OCI-LY7 (cell line): ENCODE measurements at regions not wholly inside any gene's neighbourhood (a gene's known extent, or its start where the extent isn't known, plus 50 kb on each side); places are given as distances from the start of the nearest gene placed in this dataset.

Experiments used
- BruUV-seq: library from RNA; stranded (reverse); fragments of 400-500 nt; replicated peaks from 2 replicates; lab custom pipeline; 2021; lab: Mats Ljungman, UMichigan
- CTCF ChIA-PET: fragments of 300-600 bp; sonication (Branson Sonifier 250); formaldehyde crosslinking; loops from one replicate; lab custom pipeline; 2022; ENCODE audit warnings: antibody characterized with exemption; ENCODE audit not compliant: unreplicated experiment; lab: Charles Lee
- POLR2A ChIA-PET: fragments of 300-600 bp; sonication (Branson Sonifier 250); formaldehyde crosslinking; loops from one replicate; lab custom pipeline; 2022; ENCODE audit warnings: antibody characterized with exemption; lab: Charles Lee
- DNase-seq: peaks from one replicate; pipeline ENCODE4 v3.0.0-alpha.2; 2015; ENCODE audit warnings: low spot score
- H2AFZ ChIP-seq: fragments of 200-600 bp; sonication (generic), shearing (Covaris generic); 2 replicates; pipeline ENCODE4 v1.6.1; 2014; ENCODE audit warnings: mild to moderate bottlenecking, antibody characterized with exemption, low read length, moderate library complexity
- H3K27ac ChIP-seq: fragments of 200-600 bp; sonication (generic); 2 replicates; pipeline ENCODE4 v1.5.1; 2014; ENCODE audit warnings: mixed run types, low read depth, mild to moderate bottlenecking, moderate library complexity, low read length, inconsistent platforms; ENCODE audit not compliant: poor library complexity, severe bottlenecking
- H3K36me3 ChIP-seq: fragments of 200-600 bp; sonication (generic); 2 replicates; pipeline ENCODE4 v1.6.1; 2014; ENCODE audit warnings: mild to moderate bottlenecking, antibody characterized with exemption, low read length, moderate library complexity, mixed read lengths; ENCODE audit not compliant: insufficient read depth
- H3K4me1 ChIP-seq: fragments of 200-600 bp; sonication (generic); 2 replicates; pipeline ENCODE4 v1.5.1; 2014; ENCODE audit warnings: mild to moderate bottlenecking, low read length; ENCODE audit not compliant: insufficient read depth, poor library complexity, severe bottlenecking
- H3K4me2 ChIP-seq: fragments of 200-600 bp; sonication (generic); 2 replicates; pipeline ENCODE4 v1.6.1; 2014; ENCODE audit warnings: mild to moderate bottlenecking, low read length
- H3K4me3 ChIP-seq: fragments of 200-600 bp; sonication (generic); 2 replicates; pipeline ENCODE4 v1.5.1; 2014; ENCODE audit warnings: mild to moderate bottlenecking, low read depth, low read length; ENCODE audit not compliant: poor library complexity, severe bottlenecking
- H3K79me2 ChIP-seq: fragments of 200-600 bp; sonication (generic); 2 replicates; pipeline ENCODE4 v1.6.1; 2016; ENCODE audit warnings: low read depth, mild to moderate bottlenecking, low read length, moderate library complexity, mixed read lengths; ENCODE audit not compliant: insufficient read depth
- H3K9me2 ChIP-seq: fragments of 200-600 bp; sonication (generic); 2 replicates; pipeline ENCODE4 v1.6.1; 2016; ENCODE audit warnings: mild to moderate bottlenecking, low read length, mixed read lengths; ENCODE audit not compliant: insufficient read depth
- H3K9me3 ChIP-seq: fragments of 200-600 bp; sonication (generic); 2 replicates; pipeline ENCODE4 v1.6.1; 2014; ENCODE audit warnings: mild to moderate bottlenecking, mixed run types, low read length, mixed read lengths
- H4K20me1 ChIP-seq: fragments of 200-600 bp; sonication (generic); 2 replicates; pipeline ENCODE4 v1.6.1; 2014; ENCODE audit warnings: mild to moderate bottlenecking, antibody characterized with exemption, low read length, moderate library complexity, mixed read lengths; ENCODE audit not compliant: insufficient read depth
- EZH2phosphoT487 ChIP-seq: fragments of 200-600 bp; sonication (generic); IDR thresholded peaks from 2 replicates; pipeline ENCODE4 v1.6.1; 2018; ENCODE audit warnings: low read depth, borderline replicate concordance, mild to moderate bottlenecking, mixed run types, antibody characterized with exemption, low read length, moderate library complexity, mixed read lengths
- intact Hi-C: fragments of 100-400 bp; cut with micrococcal nuclease; formaldehyde crosslinking; loops from one replicate; pipeline ENCODE4 v1.10.0; 2022; ENCODE audit not compliant: unreplicated experiment
- TF ChIP-seq, protein P1 (sequence below): fragments of 200-600 bp; sonication (generic); conservative IDR thresholded peaks from 2 replicates; pipeline ENCODE4 v1.5.1; 2014; ENCODE audit warnings: mild to moderate bottlenecking, antibody characterized with exemption, low read length, moderate library complexity, mixed read lengths

- Histone ChIP-seq H3K4me1 (no peaks in the 10 kb centered on the region), H2AFZ (no peak overlapping the region), H3K4me2 (no peak overlapping the region), H3K36me3 (no peaks in the 10 kb centered on the region), H3K4me3 (no peak overlapping the region), H3K79me2 (no peaks in the 10 kb centered on the region), H4K20me1 (no peaks in the 10 kb centered on the region), H3K9me3 (no peaks in the 10 kb centered on the region), H3K9me2 (no peaks in the 10 kb centered on the region), H3K27ac (no peak overlapping the region)
- no peak for DNase-seq
- TF ChIP-seq, protein P1, sequence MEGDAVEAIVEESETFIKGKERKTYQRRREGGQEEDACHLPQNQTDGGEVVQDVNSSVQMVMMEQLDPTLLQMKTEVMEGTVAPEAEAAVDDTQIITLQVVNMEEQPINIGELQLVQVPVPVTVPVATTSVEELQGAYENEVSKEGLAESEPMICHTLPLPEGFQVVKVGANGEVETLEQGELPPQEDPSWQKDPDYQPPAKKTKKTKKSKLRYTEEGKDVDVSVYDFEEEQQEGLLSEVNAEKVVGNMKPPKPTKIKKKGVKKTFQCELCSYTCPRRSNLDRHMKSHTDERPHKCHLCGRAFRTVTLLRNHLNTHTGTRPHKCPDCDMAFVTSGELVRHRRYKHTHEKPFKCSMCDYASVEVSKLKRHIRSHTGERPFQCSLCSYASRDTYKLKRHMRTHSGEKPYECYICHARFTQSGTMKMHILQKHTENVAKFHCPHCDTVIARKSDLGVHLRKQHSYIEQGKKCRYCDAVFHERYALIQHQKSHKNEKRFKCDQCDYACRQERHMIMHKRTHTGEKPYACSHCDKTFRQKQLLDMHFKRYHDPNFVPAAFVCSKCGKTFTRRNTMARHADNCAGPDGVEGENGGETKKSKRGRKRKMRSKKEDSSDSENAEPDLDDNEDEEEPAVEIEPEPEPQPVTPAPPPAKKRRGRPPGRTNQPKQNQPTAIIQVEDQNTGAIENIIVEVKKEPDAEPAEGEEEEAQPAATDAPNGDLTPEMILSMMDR: no peak
- BruUV-seq: no TSS peak
- ChIA-PET CTCF (no interaction called here), POLR2A (interaction anchor here (0.8 kb wide), 1 partner anchor 820 kb away, joined by 4 read pairs; no protein-coding TSS in a partner anchor)
- intact Hi-C loops: no loop called here
Measured at GRCh38 chr3:102614021-102614569, 179.3 kb downstream of the ZPLD1 start.

DNA sequence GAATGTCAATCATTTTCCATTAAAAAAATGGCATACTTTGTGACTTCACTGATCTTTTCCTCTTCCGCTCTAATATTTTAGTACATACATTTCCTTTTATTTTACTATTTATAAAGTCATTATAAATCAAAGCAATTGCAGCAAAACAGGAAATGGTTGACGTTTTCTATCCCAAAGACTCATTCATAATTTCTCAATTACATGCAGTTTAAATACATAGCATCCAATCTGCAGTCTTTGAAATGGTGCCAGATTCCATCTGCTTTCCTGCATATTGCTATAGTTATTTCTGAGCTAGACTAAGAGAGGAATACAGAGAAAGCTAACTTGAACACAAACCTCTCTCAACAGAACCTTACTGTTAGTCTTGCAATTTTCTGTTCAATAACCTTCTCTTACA lies 179.8 kb downstream of the ZPLD1 start:
- Histone ChIP-seq H4K20me1 (no peaks in the 10 kb centered on the region), H3K9me3 (no peaks in the 10 kb centered on the region), H3K79me2 (no peaks in the 10 kb centered on the region), H3K27ac (no peak overlapping the region), H3K36me3 (no peaks in the 10 kb centered on the region), H3K9me2 (no peaks in the 10 kb centered on the region), H3K4me3 (no peak overlapping the region), H3K4me1 (no peaks in the 10 kb centered on the region), H2AFZ (no peak overlapping the region), H3K4me2 (no peak overlapping the region)
- DNase-seq: no peak
- TF ChIP-seq EZH2phosphoT487: no peak
- TF ChIP-seq, protein P1: no peak
- CTCF ChIA-PET: no interaction called here
- POLR2A ChIA-PET: interaction anchor here (0.8 kb wide), 1 partner anchor 819 kb away, joined by 4 read pairs; no protein-coding TSS in a partner anchor
- intact Hi-C loops: no loop called here
- BruUV-seq: no TSS peak

GRCh38 chr3:102617381-102617780 lies 182.6 kb downstream of the ZPLD1 start:
- ChIA-PET POLR2A (no interaction called here), CTCF (no interaction called here)
- H3K4me3 ChIP-seq: no peak overlapping the region
- H3K79me2 ChIP-seq: no peaks in the 10 kb centered on the region
- TF ChIP-seq, protein P1: no peak
- TF ChIP-seq EZH2phosphoT487: no peak
- no peak overlapping the region for H3K4me2 ChIP-seq
- intact Hi-C loops: no loop called here
- no peaks in the 10 kb centered on the region for H3K4me1 ChIP-seq
- H2AFZ ChIP-seq: no peak overlapping the region
- no peaks in the 10 kb centered on the region for H3K9me2 ChIP-seq
- no TSS peak for BruUV-seq
- no peak for DNase-seq
- H3K27ac ChIP-seq: no peak overlapping the region
- no peaks in the 10 kb centered on the region for H4K20me1 ChIP-seq
- H3K36me3 ChIP-seq: no peaks in the 10 kb centered on the region
- no peaks in the 10 kb centered on the region for H3K9me3 ChIP-seq
